HCT116 (cell line): ENCODE measurements at regions not wholly inside any gene's neighbourhood (a gene's known extent, or its start where the extent isn't known, plus 50 kb on each side); places are given as distances from the start of the nearest gene placed in this dataset.

Experiments
- ATAC-seq: fragments of 200-7000 bp; cut with Tn5 transposase; 2 replicates; pipeline ENCODE4 v1.9.1; 2020; ENCODE audit warnings: mild to moderate bottlenecking, moderate library complexity
- BruUV-seq: library from RNA; stranded (reverse); fragments of 400-500 nt; replicated peaks from 2 replicates; lab custom pipeline; 2021; lab: Mats Ljungman, UMichigan
- CTCF ChIA-PET: fragments of 300-600 bp; sonication (Branson Sonifier 250); formaldehyde crosslinking; loops from one replicate; lab custom pipeline; 2021; ENCODE audit warnings: antibody characterized with exemption; lab: Charles Lee
- POLR2A ChIA-PET: fragments of 300-600, 350-600 bp; sonication (Branson Sonifier 250); formaldehyde crosslinking; loops from one replicate; lab custom pipeline; 2021; ENCODE audit warnings: antibody characterized with exemption; lab: Charles Lee
- RAD21 ChIA-PET, 2 experiments: fragments of 300-600 bp; sonication (Branson Sonifier 250); formaldehyde crosslinking; loops; one replicate each; lab custom pipeline; 2023; ENCODE audit warnings: low total read pairs in 2 of 2; ENCODE audit not compliant: uncharacterized antibody in 2 of 2, unreplicated experiment in 2 of 2, low non-redundant PET in 1 of 2; lab: Charles Lee
- DNase-seq: peaks from one replicate; pipeline ENCODE4 v3.0.0-alpha.2; 2010; ENCODE audit warnings: low read depth, low spot score
- H2AFZ ChIP-seq: fragments of 200-600 bp; shearing (Covaris generic), sonication (generic); 2 replicates; pipeline ENCODE4 v1.6.1; 2017; ENCODE audit warnings: low read depth, mixed run types, mixed read lengths, antibody characterized with exemption, low read length; ENCODE audit not compliant: poor library complexity, severe bottlenecking
- H3K27ac ChIP-seq: 2 replicates; pipeline ENCODE4 v1.5.1; 2012; ENCODE audit warnings: low read depth, low read length
- H3K27me3 ChIP-seq: fragments of 200-600 bp; sonication (generic); 2 replicates; pipeline ENCODE4 v1.6.1; 2016; ENCODE audit warnings: mixed run types, low read length, mixed read lengths; ENCODE audit not compliant: insufficient read depth
- H3K36me3 ChIP-seq, 2 experiments: fragments of 200-500 bp in 1 of 2; fragments of 200-600 bp in 1 of 2; sonication (Bioruptor generic) in 1 of 2; sonication (generic) in 1 of 2; 2 replicates each; pipeline versions ENCODE4 v1.5.1 to v1.6.1; 2014 to 2016; ENCODE audit warnings: low read length in 2 of 2, inconsistent platforms in 1 of 2, mixed read lengths in 1 of 2, mixed run types in 1 of 2; ENCODE audit not compliant: insufficient read depth in 2 of 2, control insufficient read depth in 1 of 2
- H3K4me1 ChIP-seq, 2 experiments: fragments of 200-600 bp in 1 of 2; sonication (generic) in 1 of 2; 2 replicates each; pipeline versions ENCODE4 v1.5.1 to v1.6.1; 2012 to 2017; ENCODE audit warnings: low read length in 2 of 2, inconsistent platforms in 1 of 2, mild to moderate bottlenecking in 1 of 2, mixed read lengths in 1 of 2, mixed run types in 1 of 2, moderate library complexity in 1 of 2; ENCODE audit not compliant: insufficient read depth in 2 of 2, control insufficient read depth in 1 of 2
- H3K4me2 ChIP-seq: fragments of 200-600 bp; sonication (generic); 2 replicates; pipeline ENCODE4 v1.6.1; 2017; ENCODE audit warnings: mixed run types, low read length, mixed read lengths
- H3K4me3 ChIP-seq, 2 experiments: fragments of 200-600 bp in 1 of 2; sonication (generic) in 1 of 2; replicated peaks in 1 of 2; 2 replicates each; pipeline ENCODE4 v1.5.1; 2011 to 2016; ENCODE audit warnings: low read length in 2 of 2, control low read depth in 1 of 2, low read depth in 1 of 2, mild to moderate bottlenecking in 1 of 2, mixed read lengths in 1 of 2, mixed run types in 1 of 2
- H3K79me2 ChIP-seq: fragments of 200-600 bp; sonication (generic); 2 replicates; pipeline ENCODE4 v1.6.1; 2017; ENCODE audit warnings: mild to moderate bottlenecking, mixed run types, low read length, moderate library complexity, mixed read lengths; ENCODE audit not compliant: insufficient read depth
- H3K9ac ChIP-seq: fragments of 200-600 bp; sonication (generic); 2 replicates; pipeline ENCODE4 v1.6.1; 2016; ENCODE audit warnings: low read length, mixed read lengths
- H3K9me2 ChIP-seq: fragments of 200-600 bp; sonication (generic), shearing (Covaris generic); 2 replicates; pipeline ENCODE4 v1.6.1; 2017; ENCODE audit warnings: mixed run types, mild to moderate bottlenecking, moderate library complexity; ENCODE audit not compliant: insufficient read depth
- H3K9me3 ChIP-seq, 2 experiments: fragments of 200-500 bp in 1 of 2; fragments of 200-600 bp in 1 of 2; sonication (Bioruptor generic) in 1 of 2; sonication (generic) in 1 of 2; 2 replicates each; pipeline ENCODE4 v1.6.1; 2014 to 2017; ENCODE audit warnings: low read length in 2 of 2, mixed read lengths in 2 of 2, inconsistent platforms in 1 of 2, low read depth in 1 of 2, mild to moderate bottlenecking in 1 of 2, mixed run types in 1 of 2, moderate library complexity in 1 of 2; ENCODE audit not compliant: control insufficient read depth in 1 of 2, insufficient read depth in 1 of 2
- H4K20me1 ChIP-seq: fragments of 200-600 bp; sonication (generic), shearing (Covaris generic); 2 replicates; pipeline ENCODE4 v1.6.1; 2017; ENCODE audit warnings: mixed run types, mild to moderate bottlenecking, moderate library complexity; ENCODE audit not compliant: insufficient read depth
- CBX3 ChIP-seq: IDR thresholded peaks from 2 replicates; pipeline ENCODE4 v1.6.1; 2012; ENCODE audit warnings: low read depth
- CEBPB ChIP-seq: IDR thresholded peaks from 2 replicates; pipeline ENCODE4 v1.6.1; 2012; ENCODE audit warnings: low read depth
- CTCF ChIP-seq, 3 experiments: fragments of 200-600 bp in 1 of 3; sonication (generic) in 1 of 3; IDR thresholded peaks in 2 of 3; conservative IDR thresholded peaks in 1 of 3; 2 replicates each; pipeline ENCODE4 v1.5.1; 2012 to 2017; ENCODE audit warnings: low read depth in 2 of 3, low read length in 2 of 3, antibody characterized with exemption in 1 of 3, borderline replicate concordance in 1 of 3, control low read depth in 1 of 3, mild to moderate bottlenecking in 1 of 3, mixed read lengths in 1 of 3, mixed run types in 1 of 3, moderate library complexity in 1 of 3; ENCODE audit not compliant: insufficient read depth in 1 of 3
- EGR1 ChIP-seq: IDR thresholded peaks from 2 replicates; pipeline ENCODE4 v1.6.1; 2012; ENCODE audit warnings: low read depth
- POLR2A ChIP-seq: IDR thresholded peaks from 2 replicates; pipeline ENCODE4 v1.7.0; 2011; ENCODE audit warnings: borderline replicate concordance; ENCODE audit not compliant: insufficient read depth, insufficient read length; ENCODE audit errors: extremely low read depth
- RAD21 ChIP-seq: IDR thresholded peaks from 2 replicates; pipeline ENCODE4 v1.6.1; 2012; ENCODE audit warnings: low read depth, mild to moderate bottlenecking
- REST ChIP-seq: IDR thresholded peaks from 2 replicates; pipeline ENCODE4 v1.6.1; 2012; ENCODE audit warnings: low read depth
- SIN3A ChIP-seq: IDR thresholded peaks from 2 replicates; pipeline ENCODE4 v1.6.1; 2012; ENCODE audit warnings: low read depth
- SRF ChIP-seq: IDR thresholded peaks from 2 replicates; pipeline ENCODE4 v1.6.1; 2012; ENCODE audit warnings: low read depth
- TCF7L2 ChIP-seq: IDR thresholded peaks from 2 replicates; pipeline ENCODE4 v1.7.0; 2011; ENCODE audit warnings: borderline replicate concordance, inconsistent platforms; ENCODE audit not compliant: insufficient read depth, insufficient read length; ENCODE audit errors: extremely low read depth
- YY1 ChIP-seq: IDR thresholded peaks from 2 replicates; pipeline ENCODE4 v1.6.1; 2011; ENCODE audit warnings: low read length, low read depth, moderate library complexity, mild to moderate bottlenecking; ENCODE audit not compliant: insufficient replicate concordance; ENCODE audit errors: extremely low read depth
- ZFX ChIP-seq: fragments of 450-650 bp; IDR thresholded peaks from 2 replicates; pipeline ENCODE4 v1.6.1; 2017
- ZNF274 ChIP-seq: fragments of 200-500 bp; sonication (Bioruptor generic); IDR thresholded peaks from 2 replicates; pipeline ENCODE4 v1.6.1; 2014; ENCODE audit warnings: mild to moderate bottlenecking, low read depth, low read length, inconsistent platforms
- intact Hi-C: fragments of 100-400 bp; cut with micrococcal nuclease; formaldehyde crosslinking; loops from 2 replicates; pipeline ENCODE4 v1.10.0; 2022
- TF ChIP-seq, protein P1 (sequence below): IDR thresholded peaks from 2 replicates; pipeline ENCODE4 v1.6.1; 2012

GRCh38 chr17:34820248-34820801, 140.9 kb downstream of the CCT6B start:
- ChIA-PET RAD21 (no interaction called here), CTCF (no interaction called here), POLR2A (no interaction called here)
- H3K4me3 ChIP-seq = no peak overlapping the region
- ATAC-seq (no peak), DNase-seq (no peak)
- no peak overlapping the region for H3K4me2 ChIP-seq
- H3K36me3 ChIP-seq = no peaks in the 10 kb centered on the region
- no peak overlapping the region for H2AFZ ChIP-seq
- no peak overlapping the region for H3K27ac ChIP-seq
- no peak for TF ChIP-seq ZNF274
- H3K79me2 ChIP-seq = no peaks in the 10 kb centered on the region
- H3K9ac ChIP-seq = no peak overlapping the region
- peaks cover 51% of the 10 kb centered on the region for H3K27me3 ChIP-seq
- H4K20me1 ChIP-seq = no peaks in the 10 kb centered on the region
- no peaks in the 10 kb centered on the region for H3K4me1 ChIP-seq
- no TSS peak for BruUV-seq
- H3K9me2 ChIP-seq = no peaks in the 10 kb centered on the region
- H3K9me3 ChIP-seq = no peaks in the 10 kb centered on the region
- intact Hi-C loops = no loop called here

GRCh38 chr17:34817252-34818035, 143.8 kb downstream of the CCT6B start:
- ChIA-PET POLR2A (no interaction called here), CTCF (no interaction called here), RAD21 (no interaction called here)
- Histone ChIP-seq H2AFZ (no peak overlapping the region), H3K9me2 (no peaks in the 10 kb centered on the region), H3K36me3 (no peaks in the 10 kb centered on the region), H4K20me1 (no peaks in the 10 kb centered on the region), H3K4me2 (no peak overlapping the region), H3K4me3 (no peak overlapping the region), H3K79me2 (no peaks in the 10 kb centered on the region), H3K27ac (no peak overlapping the region), H3K27me3 (peaks cover 51% of the 10 kb centered on the region), H3K9me3 (no peaks in the 10 kb centered on the region), H3K4me1 (no peaks in the 10 kb centered on the region), H3K9ac (no peak overlapping the region)
- no peak for ATAC-seq
- no peak for DNase-seq
- no peak for TF ChIP-seq CTCF (IDR thresholded peaks at IDR 0.05 in 2 of 3, conservative IDR thresholded peaks at IDR 0.05 in 1 of 3; ENCODE audit: borderline replicate concordance in 1 of 3, insufficient read depth in 1 of 3, low read depth in 2 of 3, low read length in 2 of 3)
- TF ChIP-seq EGR1 = no peak
- no peak for TF ChIP-seq CEBPB
- no peak for TF ChIP-seq CBX3
- no peak for TF ChIP-seq SRF
- TF ChIP-seq, protein P1, sequence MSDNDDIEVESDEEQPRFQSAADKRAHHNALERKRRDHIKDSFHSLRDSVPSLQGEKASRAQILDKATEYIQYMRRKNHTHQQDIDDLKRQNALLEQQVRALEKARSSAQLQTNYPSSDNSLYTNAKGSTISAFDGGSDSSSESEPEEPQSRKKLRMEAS = no peak
- TF ChIP-seq YY1 = no peak
- TF ChIP-seq ZFX = no peak
- TF ChIP-seq TCF7L2 = no peak
- TF ChIP-seq ZNF274 = no peak
- TF ChIP-seq RAD21 = no peak
- TF ChIP-seq POLR2A = no peak
- TF ChIP-seq REST = no peak
- TF ChIP-seq SIN3A = no peak
- no TSS peak for BruUV-seq
- intact Hi-C loops = no loop called here
